Naive B cell (primary cell): ENCODE measurements at regions not wholly inside any gene's neighbourhood (a gene's known extent, or its start where the extent isn't known, plus 50 kb on each side); places are given as distances from the start of the nearest gene placed in this dataset.

Experiments used
- ATAC-seq, 2 donors: fragments of 150-1000 bp; cut with Tn5 transposase; 2 replicates each; pipeline ENCODE4 v1.10.0; 2021; ENCODE audit warnings: low read depth in 2 of 2, mild to moderate bottlenecking in 2 of 2, moderate library complexity in 2 of 2
- DNase-seq: peaks from one replicate; pipeline ENCODE4 v3.0.0; 2022
- H3K27ac Mint-ChIP-seq, 6 donors: one replicate each; pipeline ENCODE4 v1.8.0; 2020 to 2022; ENCODE audit warnings: mild to moderate bottlenecking in 6 of 6, mixed read lengths in 6 of 6, moderate library complexity in 5 of 6, inconsistent platforms in 2 of 6
- H3K27me3 Mint-ChIP-seq, 3 donors: one replicate each; pipeline ENCODE4 v1.8.0; 2021 to 2022; ENCODE audit warnings: mixed read lengths in 3 of 3, mild to moderate bottlenecking in 1 of 3
- H3K36me3 Mint-ChIP-seq, 2 donors: one replicate each; pipeline ENCODE4 v1.8.0; 2020 to 2022; ENCODE audit warnings: mixed read lengths in 2 of 2, inconsistent platforms in 1 of 2, mild to moderate bottlenecking in 1 of 2
- H3K4me1 Mint-ChIP-seq, 3 donors: one replicate each; pipeline ENCODE4 v1.8.0; 2020 to 2022; ENCODE audit warnings: mixed read lengths in 3 of 3, inconsistent platforms in 1 of 3, mild to moderate bottlenecking in 1 of 3, moderate library complexity in 1 of 3
- H3K4me3 Mint-ChIP-seq, 8 donors: one replicate each; pipeline ENCODE4 v1.8.0; 2020 to 2022; ENCODE audit warnings: mild to moderate bottlenecking in 8 of 8, mixed read lengths in 8 of 8, moderate library complexity in 8 of 8, inconsistent platforms in 2 of 8
- H3K9me3 Mint-ChIP-seq, 7 donors: one replicate each; pipeline ENCODE4 v1.8.0; 2020 to 2022; ENCODE audit warnings: mixed read lengths in 7 of 7, mild to moderate bottlenecking in 5 of 7, inconsistent platforms in 2 of 7, moderate library complexity in 1 of 7

DNA sequence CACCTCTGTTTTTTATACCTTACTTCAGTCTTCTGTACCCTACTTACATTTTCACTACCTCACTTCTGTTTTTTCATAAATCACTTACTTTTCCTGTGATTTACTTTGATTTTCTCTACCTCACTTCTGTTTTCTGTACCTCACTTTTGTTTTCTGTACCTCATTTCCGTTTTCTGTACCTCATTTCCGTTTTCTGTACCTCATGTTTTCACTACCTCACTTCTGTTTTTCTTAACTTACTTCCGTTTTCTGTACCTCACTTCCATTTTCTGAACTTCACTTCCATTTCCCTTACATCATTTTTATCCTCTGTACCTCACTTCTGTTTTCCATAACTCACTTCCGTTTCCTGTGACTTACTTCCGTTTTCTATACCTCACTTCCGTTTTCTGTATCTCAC, 492.0 kb upstream of the AKR1E2 start:
- DNase-seq (peak; percentile 46), ATAC-seq (peak; percentile 17 to 20)
- H3K27ac Mint-ChIP-seq = no peak overlapping the region

DNA sequence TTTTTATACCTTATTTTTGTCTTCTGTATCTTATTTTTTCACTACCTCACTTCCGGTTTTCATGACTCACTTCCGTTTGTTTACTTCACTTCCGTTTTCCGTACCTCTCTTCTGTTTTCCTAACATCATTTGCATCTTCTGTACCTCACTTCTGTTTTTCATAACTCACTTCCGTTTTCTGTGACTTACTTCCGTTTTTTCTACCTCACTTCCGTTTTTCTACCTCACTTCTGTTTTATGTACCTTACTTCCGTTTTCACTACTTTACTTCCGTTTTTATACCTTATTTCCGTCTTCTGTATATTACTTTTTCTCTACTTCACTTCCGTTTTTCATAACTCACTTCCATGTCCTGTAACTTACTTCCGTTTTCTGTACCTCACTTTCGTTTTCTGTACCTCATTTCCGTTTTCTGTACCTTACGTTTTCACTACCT, 492.5 kb upstream of the AKR1E2 start:
- Mint-ChIP-seq H3K36me3 (no peaks in the 10 kb centered on the region), H3K4me1 (no peaks in the 10 kb centered on the region), H3K27me3 (no peaks in the 10 kb centered on the region), H3K4me3 (no peak overlapping the region), H3K9me3 (peaks cover 0 to 8% (median 3%) of the 10 kb centered on the region in 7 donors), H3K27ac (no peak overlapping the region)
- peak; percentile 58 for DNase-seq
- peak; percentile 40 to 43 for ATAC-seq

More for the DNA sequence above, 492.0 kb upstream of the AKR1E2 start:
- Mint-ChIP-seq H3K9me3 (peaks cover 0 to 8% (median 3%) of the 10 kb centered on the region in 7 donors), H3K27me3 (no peaks in the 10 kb centered on the region), H3K4me1 (no peaks in the 10 kb centered on the region), H3K4me3 (no peak overlapping the region), H3K36me3 (no peaks in the 10 kb centered on the region)

DNA sequence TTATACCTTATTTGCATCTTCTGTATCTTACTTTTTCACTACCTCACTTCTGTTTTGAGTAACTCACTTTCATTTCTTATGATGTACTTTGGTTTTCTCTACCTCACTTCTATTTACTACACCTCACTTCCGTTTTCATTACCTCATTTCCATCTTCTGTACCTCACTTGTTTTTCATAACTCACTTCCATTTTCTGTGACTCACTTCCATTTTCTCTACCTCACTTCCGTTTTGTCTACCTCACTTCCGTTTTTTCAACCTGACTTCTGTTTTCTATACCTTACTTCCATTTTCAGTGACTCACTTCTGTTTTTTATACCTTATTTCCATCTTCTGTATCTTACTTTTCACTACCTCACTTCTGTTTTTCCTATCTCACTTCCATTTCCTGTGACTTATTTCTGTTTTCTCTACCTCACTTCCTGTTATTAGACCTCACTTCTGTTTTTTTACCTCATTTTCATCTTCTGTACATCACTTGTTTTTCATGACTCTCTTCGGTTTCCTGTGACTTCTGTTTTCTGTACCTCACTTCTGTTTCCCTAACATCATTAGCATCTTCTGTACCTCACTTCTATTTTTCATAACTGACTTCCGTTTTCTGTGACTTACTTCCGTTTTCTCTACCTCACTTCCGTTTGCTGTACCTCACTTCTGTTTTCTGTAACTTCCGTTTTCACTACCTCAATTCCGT, 493.1 kb upstream of the AKR1E2 start:
- no peaks in the 10 kb centered on the region for H3K27me3 Mint-ChIP-seq
- ATAC-seq (peak; percentile 65 to 66), DNase-seq (peak; percentile 62)
- no peaks in the 10 kb centered on the region for H3K36me3 Mint-ChIP-seq
- H3K27ac Mint-ChIP-seq = no peak overlapping the region
- H3K4me3 Mint-ChIP-seq = no peak overlapping the region
- H3K9me3 Mint-ChIP-seq = peaks cover 0 to 8% (median 3%) of the 10 kb centered on the region in 7 donors
- H3K4me1 Mint-ChIP-seq = no peaks in the 10 kb centered on the region

DNA sequence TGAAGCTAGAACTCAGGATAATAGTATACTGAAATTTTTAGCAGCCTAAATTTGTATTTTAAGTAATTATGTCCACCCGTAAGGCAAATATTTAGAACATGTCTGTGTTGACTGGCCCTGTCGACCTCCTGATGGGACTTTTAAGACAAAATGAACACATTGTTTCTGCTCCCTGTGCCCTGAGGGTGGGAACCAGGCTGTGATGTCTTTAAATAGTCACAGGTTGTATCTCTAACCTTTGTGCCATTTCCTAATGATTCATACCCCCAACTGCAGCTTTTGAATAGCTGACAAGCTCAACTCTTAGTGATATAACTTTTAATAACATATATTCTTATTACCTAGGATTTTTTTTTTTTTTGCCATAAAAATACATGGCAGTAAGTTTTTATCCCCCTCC, 494.9 kb upstream of the AKR1E2 start:
- no peak overlapping the region for H3K4me3 Mint-ChIP-seq
- no peaks in the 10 kb centered on the region for H3K4me1 Mint-ChIP-seq
- DNase-seq = no peak
- no peak for ATAC-seq
- peaks cover 0 to 8% (median 3%) of the 10 kb centered on the region in 7 donors for H3K9me3 Mint-ChIP-seq
- no peak overlapping the region for H3K27ac Mint-ChIP-seq
- no peaks in the 10 kb centered on the region for H3K36me3 Mint-ChIP-seq
- H3K27me3 Mint-ChIP-seq = peaks cover 0 to 3% (median 0%) of the 10 kb centered on the region in 3 donors

DNA sequence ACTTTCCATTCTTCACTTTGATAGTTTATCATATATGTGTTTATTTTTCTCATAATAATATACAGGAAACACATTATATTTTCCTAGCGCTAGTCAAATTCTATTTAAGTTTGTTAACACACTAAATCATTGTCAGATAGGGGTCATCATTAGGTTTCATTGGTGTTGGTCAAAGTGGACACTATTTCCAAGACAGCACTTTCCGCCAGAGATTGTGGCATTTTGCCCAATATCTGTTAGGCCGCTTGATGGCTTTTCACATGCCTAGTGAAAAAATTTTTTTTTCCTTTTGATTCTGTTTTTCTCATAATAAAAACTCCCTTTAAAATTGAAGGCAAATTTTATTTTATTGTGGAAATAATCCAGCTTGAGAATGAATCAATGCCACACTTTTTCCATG, 495.4 kb upstream of the AKR1E2 start:
- Mint-ChIP-seq H3K27me3 (peaks cover 0 to 6% (median 0%) of the 10 kb centered on the region in 3 donors), H3K4me1 (no peaks in the 10 kb centered on the region), H3K4me3 (no peak overlapping the region), H3K9me3 (peaks cover 0 to 8% (median 3%) of the 10 kb centered on the region in 7 donors), H3K36me3 (no peaks in the 10 kb centered on the region), H3K27ac (no peak overlapping the region)
- DNase-seq (no peak), ATAC-seq (no peak)

DNA sequence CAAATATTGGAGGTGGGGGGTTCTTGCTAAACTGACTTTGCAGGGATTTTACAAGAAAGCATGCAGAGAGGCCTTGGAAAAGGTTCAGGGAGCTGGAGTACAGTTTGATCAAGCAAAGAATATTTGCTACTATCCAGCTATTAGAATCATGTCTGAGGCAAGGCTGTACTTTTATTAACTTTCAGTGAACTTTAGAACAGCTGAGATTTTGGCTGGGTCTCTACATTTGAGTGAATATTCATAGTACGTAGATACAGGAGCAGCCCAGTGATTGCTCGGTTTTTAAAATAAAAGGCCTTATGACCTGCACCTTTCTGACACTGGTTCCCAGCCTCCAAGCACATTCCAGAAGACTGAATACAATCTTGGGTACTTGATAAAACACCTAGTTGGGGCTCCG, 496.8 kb upstream of the AKR1E2 start:
- H3K36me3 Mint-ChIP-seq = no peaks in the 10 kb centered on the region
- H3K27me3 Mint-ChIP-seq = peaks cover 0 to 15% (median 10%) of the 10 kb centered on the region in 3 donors
- no peak overlapping the region for H3K4me3 Mint-ChIP-seq
- H3K27ac Mint-ChIP-seq = peak overlapping the region in 1 of 6 donors; percentile 58
- ATAC-seq (no peak), DNase-seq (no peak)
- H3K9me3 Mint-ChIP-seq = peaks cover 0 to 8% (median 0%) of the 10 kb centered on the region in 7 donors
- H3K4me1 Mint-ChIP-seq = no peaks in the 10 kb centered on the region

DNA sequence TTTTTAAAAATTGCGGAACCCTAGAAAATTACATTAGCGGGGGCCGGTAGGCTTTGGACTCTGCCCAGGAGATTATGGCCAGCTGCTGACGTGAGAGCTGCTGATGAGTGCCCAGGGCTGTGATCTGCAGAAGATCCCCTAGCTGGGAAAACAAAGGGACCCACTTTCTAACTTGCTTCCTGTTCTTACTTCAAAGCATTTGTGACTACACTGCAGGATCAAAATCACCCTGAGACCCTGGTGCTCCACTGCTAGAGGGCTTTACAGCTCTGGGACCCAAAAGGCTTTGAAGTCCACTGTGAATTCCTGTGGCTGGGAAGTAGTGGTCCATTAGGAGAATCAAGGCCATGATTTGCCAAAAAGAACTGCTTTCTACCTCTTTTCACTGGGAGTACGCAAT, 499.4 kb upstream of the AKR1E2 start:
- H3K36me3 Mint-ChIP-seq = no peaks in the 10 kb centered on the region
- H3K9me3 Mint-ChIP-seq = peaks cover 0 to 8% (median 0%) of the 10 kb centered on the region in 7 donors
- DNase-seq (no peak), ATAC-seq (no peak)
- H3K4me3 Mint-ChIP-seq = no peak overlapping the region
- peaks cover 0 to 15% (median 15%) of the 10 kb centered on the region in 3 donors for H3K27me3 Mint-ChIP-seq
- H3K4me1 Mint-ChIP-seq = no peaks in the 10 kb centered on the region
- H3K27ac Mint-ChIP-seq = peak overlapping the region in 1 of 6 donors; percentile 61

DNA sequence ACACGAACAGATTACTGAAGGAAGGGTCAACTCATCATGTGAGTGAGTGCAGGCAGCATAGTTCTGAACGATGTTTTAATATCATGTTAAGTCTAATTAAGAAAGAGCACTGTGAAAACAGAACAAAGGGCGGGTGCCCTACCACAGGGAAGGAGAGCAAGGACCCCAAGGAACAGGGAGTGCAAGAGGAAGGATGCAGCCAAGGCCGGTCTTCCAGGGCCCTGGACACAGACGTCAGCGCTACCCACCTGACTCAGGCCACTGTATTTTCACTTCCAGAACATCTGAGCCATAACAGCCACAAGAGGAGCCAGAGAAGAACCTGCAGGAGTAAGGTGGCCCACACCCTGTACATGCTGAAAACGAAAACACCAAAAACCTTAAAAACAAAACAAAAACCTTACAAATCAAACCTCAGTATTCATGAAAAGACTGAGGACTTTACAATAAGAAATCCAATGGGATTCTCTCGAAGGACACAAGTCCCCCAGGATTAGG, 506.1 kb upstream of the AKR1E2 start:
- Mint-ChIP-seq H3K4me3 (peak overlapping the region in 1 of 8 donors; percentile 19), H3K9me3 (no peaks in the 10 kb centered on the region), H3K4me1 (peaks cover 0 to 3% (median 0%) of the 10 kb centered on the region in 3 donors), H3K27ac (peak overlapping the region in 1 of 6 donors; percentile 76), H3K27me3 (peaks cover 0 to 12% (median 12%) of the 10 kb centered on the region in 3 donors), H3K36me3 (no peaks in the 10 kb centered on the region)
- ATAC-seq = no peak
- DNase-seq = no peak

DNA sequence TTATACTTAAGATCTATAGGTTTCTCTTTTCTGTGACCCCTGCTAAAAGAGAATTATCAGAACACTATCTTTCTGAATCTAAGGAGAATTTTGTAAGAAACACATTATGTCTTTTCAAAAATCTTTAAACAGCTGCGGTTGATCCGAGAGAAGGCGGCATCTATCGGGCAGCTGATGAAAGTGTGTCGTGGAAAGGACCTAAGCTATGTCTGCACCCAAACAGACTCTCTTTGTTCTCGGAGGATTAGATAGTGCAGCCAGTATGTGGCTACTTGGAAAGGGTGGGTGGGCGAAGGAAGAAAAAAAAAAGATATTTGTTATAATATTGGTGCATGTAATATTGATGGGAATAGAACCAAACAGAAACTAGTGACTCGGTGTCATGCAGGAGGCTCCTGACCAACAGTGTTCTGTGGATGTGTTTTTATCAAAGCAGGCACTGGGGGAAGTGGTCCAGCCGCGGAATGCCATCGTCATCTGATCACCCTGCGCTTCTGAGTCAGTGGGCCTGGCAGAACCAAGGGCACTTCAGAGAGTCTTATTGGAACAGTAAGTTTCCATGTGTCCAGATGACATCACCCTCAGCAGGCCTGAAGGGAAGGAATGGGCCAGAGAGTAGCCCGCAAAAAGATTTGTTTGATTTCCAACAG, 509.7 kb upstream of the AKR1E2 start:
- Mint-ChIP-seq H3K27ac (no peak overlapping the region), H3K4me3 (no peak overlapping the region), H3K36me3 (no peaks in the 10 kb centered on the region), H3K9me3 (peaks cover 0 to 2% (median 0%) of the 10 kb centered on the region in 7 donors), H3K4me1 (peaks cover 0 to 3% (median 0%) of the 10 kb centered on the region in 3 donors), H3K27me3 (peaks cover 0 to 13% (median 0%) of the 10 kb centered on the region in 3 donors)
- DNase-seq (no peak), ATAC-seq (no peak)

DNA sequence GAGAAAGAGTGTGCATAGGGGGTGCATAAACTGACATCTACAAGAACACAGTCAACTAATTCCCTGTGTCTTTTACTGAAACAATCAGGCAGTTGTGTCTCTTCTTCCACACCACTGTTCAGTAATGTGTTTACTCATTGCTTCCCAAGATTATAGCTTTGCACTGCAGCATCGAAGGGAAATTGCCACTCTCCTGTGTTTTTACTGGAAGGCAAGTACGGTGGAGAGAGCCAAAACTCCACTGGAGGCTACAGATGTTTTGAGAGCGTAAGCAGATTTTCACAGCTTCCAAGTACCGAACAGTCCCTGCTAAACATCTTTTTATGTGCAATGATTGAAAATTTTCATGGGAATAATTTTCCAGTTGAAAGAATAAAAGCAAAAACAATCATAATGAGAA, 510.5 kb upstream of the AKR1E2 start:
- Mint-ChIP-seq H3K36me3 (no peaks in the 10 kb centered on the region), H3K4me3 (no peak overlapping the region), H3K4me1 (peaks cover 0 to 3% (median 0%) of the 10 kb centered on the region in 3 donors), H3K27ac (no peak overlapping the region), H3K27me3 (peaks cover 0 to 7% (median 0%) of the 10 kb centered on the region in 3 donors), H3K9me3 (peaks cover 0 to 2% (median 0%) of the 10 kb centered on the region in 7 donors)
- ATAC-seq (no peak), DNase-seq (no peak)

DNA sequence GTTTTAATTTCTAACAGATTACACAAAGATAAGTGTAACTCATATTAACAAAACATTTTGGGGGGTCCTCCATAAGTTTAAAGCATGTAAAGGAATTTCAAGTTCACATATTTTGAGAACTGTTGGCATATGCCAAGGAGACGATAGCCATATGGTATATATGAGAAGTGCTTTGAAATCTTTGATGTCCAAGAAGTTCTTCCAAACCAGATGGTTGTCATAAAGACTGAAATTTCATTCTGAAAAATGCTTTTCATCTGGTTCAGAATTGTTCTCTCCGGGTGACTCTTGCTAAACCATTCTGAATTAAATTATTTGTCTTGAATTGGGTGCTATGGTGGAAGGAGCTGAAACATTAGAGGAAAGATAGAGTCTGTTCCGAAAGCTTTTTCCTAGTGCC, 513.0 kb upstream of the AKR1E2 start:
- peaks cover 0 to 3% (median 0%) of the 10 kb centered on the region in 7 donors for H3K9me3 Mint-ChIP-seq
- no peak overlapping the region for H3K4me3 Mint-ChIP-seq
- H3K27me3 Mint-ChIP-seq = peaks cover 0 to 17% (median 8%) of the 10 kb centered on the region in 3 donors
- H3K36me3 Mint-ChIP-seq = no peaks in the 10 kb centered on the region
- no peak overlapping the region for H3K27ac Mint-ChIP-seq
- H3K4me1 Mint-ChIP-seq = no peaks in the 10 kb centered on the region
- DNase-seq (no peak), ATAC-seq (no peak)

DNA sequence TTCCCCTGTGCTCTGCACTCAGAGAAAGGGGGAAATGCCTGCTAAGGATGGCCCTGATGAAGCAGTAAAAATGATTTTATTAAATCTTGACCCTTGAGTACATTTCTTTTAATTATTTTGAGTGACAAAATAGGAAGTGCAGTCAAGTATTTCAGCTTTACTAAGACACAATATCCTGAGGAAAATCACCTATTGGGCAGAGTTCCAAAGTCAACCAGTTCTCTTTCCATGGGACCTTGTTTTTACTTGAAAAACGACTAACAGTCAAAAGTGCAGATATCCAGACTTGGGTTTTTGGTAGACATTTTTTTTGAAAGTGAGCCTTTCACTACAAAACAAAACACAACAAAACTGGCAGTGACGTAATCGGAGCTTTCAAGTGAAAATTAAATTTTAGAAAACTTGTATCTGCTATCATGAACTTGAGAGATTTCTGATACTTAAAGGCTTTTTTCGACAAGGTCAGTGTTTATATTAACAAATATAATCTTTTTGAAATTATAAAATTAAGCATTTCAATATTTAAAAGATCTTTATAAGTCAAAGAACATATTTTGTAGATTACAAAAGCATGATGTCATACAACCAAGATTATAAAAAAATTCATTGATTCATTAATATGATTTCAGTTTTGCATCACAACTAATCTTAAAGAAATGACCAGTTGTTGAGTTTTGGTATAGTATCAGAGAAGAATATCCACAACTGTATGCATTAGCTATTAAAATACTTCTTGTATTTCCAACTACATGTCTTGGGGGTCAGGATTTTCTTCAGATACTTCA, 513.8 kb upstream of the AKR1E2 start:
- H3K4me1 Mint-ChIP-seq = no peaks in the 10 kb centered on the region

DNA sequence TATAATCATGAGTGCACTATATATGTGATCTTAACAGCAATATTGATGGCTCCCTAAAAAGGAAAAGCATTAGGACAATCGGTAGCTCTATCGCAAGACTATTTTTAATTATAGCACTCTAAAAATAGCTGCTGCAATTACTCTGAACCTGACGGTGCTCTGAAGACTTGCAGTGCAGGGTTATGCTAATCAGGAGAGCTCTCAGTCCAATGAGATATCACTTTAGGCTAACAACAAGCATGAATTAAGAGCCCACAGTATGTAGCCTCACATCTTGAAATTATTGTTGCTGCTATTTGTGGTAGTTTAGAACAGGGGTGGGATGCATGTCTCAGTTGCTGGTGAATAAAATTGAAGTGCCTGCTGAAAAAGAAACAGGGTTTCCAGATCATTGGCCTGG, 515.8 kb upstream of the AKR1E2 start:
- no peak for DNase-seq
- no peaks in the 10 kb centered on the region for H3K4me1 Mint-ChIP-seq
- peaks cover 0 to 3% (median 0%) of the 10 kb centered on the region in 7 donors for H3K9me3 Mint-ChIP-seq
- H3K36me3 Mint-ChIP-seq = no peaks in the 10 kb centered on the region
- no peak overlapping the region for H3K27ac Mint-ChIP-seq
- ATAC-seq = no peak
- peaks cover 0 to 17% (median 10%) of the 10 kb centered on the region in 3 donors for H3K27me3 Mint-ChIP-seq
- no peak overlapping the region for H3K4me3 Mint-ChIP-seq

More for the DNA sequence above, 513.8 kb upstream of the AKR1E2 start:
- peaks cover 0 to 3% (median 0%) of the 10 kb centered on the region in 7 donors for H3K9me3 Mint-ChIP-seq
- no peaks in the 10 kb centered on the region for H3K36me3 Mint-ChIP-seq
- no peak overlapping the region for H3K4me3 Mint-ChIP-seq
- no peak for DNase-seq
- peaks cover 0 to 17% (median 8%) of the 10 kb centered on the region in 3 donors for H3K27me3 Mint-ChIP-seq
- H3K27ac Mint-ChIP-seq = no peak overlapping the region
- no peak for ATAC-seq
